ENCODE measurements at regions not wholly inside any gene's neighbourhood (a gene's known extent, or its start where the extent isn't known, plus 50 kb on each side); places are given as distances from the start of the nearest gene placed in this dataset.
"Not testable (repeated sequence)": the region's sequence is repeated elsewhere in the genome, so short reads cannot be mapped to it uniquely, and the experiment has no call there.

DNA sequence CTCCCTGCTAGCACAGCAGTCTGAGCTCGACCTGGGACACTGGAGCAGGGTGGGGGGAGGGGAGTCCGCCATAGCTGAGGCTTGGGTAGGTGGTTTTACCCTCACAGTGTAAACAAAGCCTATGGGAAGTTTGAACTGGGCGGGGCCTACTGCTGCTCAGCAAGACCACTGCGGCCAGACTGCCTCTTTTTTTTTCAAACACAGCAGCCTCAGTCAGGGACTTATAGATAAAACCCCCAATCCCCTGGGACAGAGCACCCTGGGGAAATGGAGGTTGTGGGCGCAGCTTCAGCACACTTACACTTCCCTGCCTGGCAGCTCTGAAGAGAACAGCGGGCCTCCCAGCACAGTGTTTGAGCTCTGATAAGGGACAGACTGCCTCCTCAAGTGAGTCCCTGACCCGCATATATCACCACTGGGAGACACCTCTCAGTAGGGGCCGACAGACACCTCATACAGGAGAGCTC, 151.1 kb upstream of the APC start:
- TF ChIP-seq, protein P1, sequence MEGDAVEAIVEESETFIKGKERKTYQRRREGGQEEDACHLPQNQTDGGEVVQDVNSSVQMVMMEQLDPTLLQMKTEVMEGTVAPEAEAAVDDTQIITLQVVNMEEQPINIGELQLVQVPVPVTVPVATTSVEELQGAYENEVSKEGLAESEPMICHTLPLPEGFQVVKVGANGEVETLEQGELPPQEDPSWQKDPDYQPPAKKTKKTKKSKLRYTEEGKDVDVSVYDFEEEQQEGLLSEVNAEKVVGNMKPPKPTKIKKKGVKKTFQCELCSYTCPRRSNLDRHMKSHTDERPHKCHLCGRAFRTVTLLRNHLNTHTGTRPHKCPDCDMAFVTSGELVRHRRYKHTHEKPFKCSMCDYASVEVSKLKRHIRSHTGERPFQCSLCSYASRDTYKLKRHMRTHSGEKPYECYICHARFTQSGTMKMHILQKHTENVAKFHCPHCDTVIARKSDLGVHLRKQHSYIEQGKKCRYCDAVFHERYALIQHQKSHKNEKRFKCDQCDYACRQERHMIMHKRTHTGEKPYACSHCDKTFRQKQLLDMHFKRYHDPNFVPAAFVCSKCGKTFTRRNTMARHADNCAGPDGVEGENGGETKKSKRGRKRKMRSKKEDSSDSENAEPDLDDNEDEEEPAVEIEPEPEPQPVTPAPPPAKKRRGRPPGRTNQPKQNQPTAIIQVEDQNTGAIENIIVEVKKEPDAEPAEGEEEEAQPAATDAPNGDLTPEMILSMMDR (IDR thresholded peaks at IDR 0.05), result no peak
- H3K27ac ChIP-seq, result no peak overlapping the region
- whole genome bisulfite sequencing, 3 donors, result 71 to 84% (median 82%) methylated on average over 8 of the region's 8 CpGs
- no peaks in the 10 kb centered on the region for H3K4me1 ChIP-seq
- H3K27me3 ChIP-seq (ENCODE audit: insufficient read depth in 3 of 3, low read length in 2 of 3), result no peaks in the 10 kb centered on the region
- DNase-seq (no peak), ATAC-seq (no peak)
- no peak overlapping the region for H3K4me3 ChIP-seq
- intact Hi-C loops (cut with DNase I), result no loop called here
- H3K9me3 ChIP-seq, result no peaks in the 10 kb centered on the region
- H3K36me3 ChIP-seq (ENCODE audit: insufficient read depth in 1 of 2, low read depth in 1 of 2), result no peaks in the 10 kb centered on the region

DNA sequence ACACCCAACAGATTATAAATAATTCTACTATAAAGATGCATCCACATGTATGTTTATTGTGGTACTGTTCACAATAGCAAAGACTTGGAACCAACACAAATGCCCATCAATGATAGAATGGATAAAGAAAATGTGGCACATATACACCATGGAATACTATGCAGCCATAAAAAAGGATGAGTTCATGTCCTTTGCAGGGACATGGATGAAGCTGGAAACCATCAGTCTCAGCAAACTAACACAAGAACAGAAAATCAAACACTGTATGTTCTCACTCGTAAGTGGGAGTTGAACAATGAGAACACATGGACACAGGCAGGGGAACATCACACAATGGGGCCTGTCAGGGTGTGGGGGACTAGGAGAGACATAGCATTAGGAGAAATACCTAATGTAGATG, 146.8 kb upstream of the APC start:
- DNase-seq; H3K27ac ChIP-seq; H3K36me3 ChIP-seq (ENCODE audit: insufficient read depth in 1 of 2, low read depth in 1 of 2); H3K4me1 ChIP-seq; ATAC-seq; H3K27me3 ChIP-seq (ENCODE audit: insufficient read depth in 3 of 3, low read length in 2 of 3); H3K9me3 ChIP-seq; H3K4me3 ChIP-seq; intact Hi-C loops (cut with DNase I): not testable (repeated sequence)
- 95 to 98% (median 97%) methylated on average over 1 of the region's 1 CpG for WGBS, 3 donors

DNA sequence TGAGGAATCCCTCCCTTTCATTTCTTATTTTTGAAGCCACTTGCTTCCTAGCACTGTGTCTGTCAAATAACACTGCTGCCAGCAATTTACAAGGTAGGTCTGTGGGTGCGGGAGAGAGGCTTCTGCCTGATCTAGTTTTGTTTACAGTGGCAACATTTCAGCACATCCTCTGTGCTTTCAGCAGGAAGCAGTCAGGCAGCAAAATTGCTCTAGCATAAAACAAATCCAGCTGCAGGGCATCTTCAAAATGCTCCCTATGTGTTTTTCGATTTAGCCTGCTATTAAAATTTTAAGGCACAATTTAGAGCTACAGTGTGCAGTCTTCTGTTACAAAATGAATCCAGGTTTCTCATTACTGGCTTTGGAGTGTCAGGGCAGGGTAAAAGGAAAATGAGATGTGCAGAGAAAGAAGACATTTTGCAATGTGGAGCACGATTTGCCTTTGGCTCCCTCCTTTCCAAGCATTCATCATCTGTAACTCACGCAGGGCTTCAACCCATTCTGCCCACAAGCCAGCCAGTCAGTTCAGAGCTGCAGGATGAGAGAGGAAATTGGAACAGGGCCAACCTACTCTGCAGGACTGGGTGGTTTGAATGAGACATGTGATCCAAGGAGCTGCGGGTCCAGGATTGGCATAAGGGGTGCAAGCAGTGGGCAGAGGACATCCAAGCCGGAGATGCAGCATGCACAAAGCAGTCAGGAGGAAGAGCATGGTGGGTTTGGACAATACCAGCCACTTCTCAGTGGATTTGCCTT, 143.4 kb upstream of the APC start:
- Histone ChIP-seq H3K4me3 (no peak overlapping the region), H3K27me3 (ENCODE audit: insufficient read depth in 3 of 3, low read length in 2 of 3) (no peaks in the 10 kb centered on the region), H3K4me1 (no peaks in the 10 kb centered on the region), H3K36me3 (ENCODE audit: insufficient read depth in 1 of 2, low read depth in 1 of 2) (no peaks in the 10 kb centered on the region), H3K9me3 (no peaks in the 10 kb centered on the region), H3K27ac (no peak overlapping the region)
- TF ChIP-seq, protein P1 (IDR thresholded peaks at IDR 0.05), result no peak
- DNase-seq (no peak), ATAC-seq (no peak)
- WGBS, 3 donors, result 24 to 41% (median 33%) methylated on average over 6 of the region's 6 CpGs
- intact Hi-C loops (cut with DNase I), result no loop called here

DNA sequence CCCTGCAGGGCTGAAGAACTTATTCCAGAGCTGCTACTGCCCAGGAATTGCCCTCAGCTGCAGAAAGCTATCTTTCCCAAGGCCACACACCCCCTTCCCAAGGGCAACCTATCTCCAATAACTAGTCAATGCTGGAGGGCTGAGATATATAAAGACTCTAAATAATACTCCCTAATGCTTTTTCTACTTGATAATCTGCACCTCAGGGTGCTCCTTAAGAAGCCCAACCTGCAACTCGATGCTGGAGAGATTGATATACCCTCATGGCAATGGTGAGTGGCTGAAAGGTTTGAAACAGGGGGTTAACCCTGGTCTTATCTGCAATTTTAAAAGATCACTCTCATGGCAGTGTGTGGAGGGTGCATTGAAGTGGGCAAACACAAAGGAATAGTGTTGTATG, 142.7 kb upstream of the APC start:
- DNase-seq, result no peak
- H3K36me3 ChIP-seq (ENCODE audit: insufficient read depth in 1 of 2, low read depth in 1 of 2), result no peaks in the 10 kb centered on the region
- no peak overlapping the region for H3K27ac ChIP-seq
- ATAC-seq, result no peak
- TF ChIP-seq, protein P1 (IDR thresholded peaks at IDR 0.05), result no peak
- H3K27me3 ChIP-seq (ENCODE audit: insufficient read depth in 3 of 3, low read length in 2 of 3), result no peaks in the 10 kb centered on the region
- intact Hi-C loops (cut with DNase I), result no loop called here
- WGBS, 3 donors, result 78 to 85% (median 79%) methylated on average over 1 of the region's 1 CpG
- H3K4me1 ChIP-seq, result no peaks in the 10 kb centered on the region
- H3K9me3 ChIP-seq, result no peaks in the 10 kb centered on the region
- H3K4me3 ChIP-seq, result no peak overlapping the region

DNA sequence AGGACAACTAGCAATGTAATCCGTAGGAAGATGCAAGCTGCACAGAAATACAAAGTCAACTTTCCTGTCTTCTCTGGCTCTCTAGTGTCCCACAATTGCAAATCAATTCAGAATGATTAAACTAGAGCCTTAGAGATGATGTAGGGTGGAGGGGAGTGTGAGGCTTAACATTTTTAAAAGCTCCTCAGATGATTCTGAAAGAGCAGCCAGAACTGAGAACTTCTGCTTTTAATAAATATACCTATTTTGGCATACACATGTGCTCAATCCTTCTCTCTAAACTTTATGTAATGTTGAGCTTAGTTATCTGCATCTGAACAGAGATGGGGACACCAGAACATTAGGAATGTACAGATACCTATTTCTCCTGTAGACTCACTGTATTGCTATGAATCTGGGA, 139.9 kb upstream of the APC start:
- Histone ChIP-seq H3K27me3 (ENCODE audit: insufficient read depth in 3 of 3, low read length in 2 of 3) (no peaks in the 10 kb centered on the region), H3K4me1 (no peaks in the 10 kb centered on the region), H3K36me3 (ENCODE audit: insufficient read depth in 1 of 2, low read depth in 1 of 2) (no peaks in the 10 kb centered on the region), H3K9me3 (no peaks in the 10 kb centered on the region), H3K4me3 (no peak overlapping the region), H3K27ac (no peak overlapping the region)
- intact Hi-C loops (cut with DNase I), result no loop called here
- ATAC-seq (no peak), DNase-seq (no peak)
- WGBS, 3 donors, result 73 to 93% (median 87%) methylated on average over 1 of the region's 1 CpG
- TF ChIP-seq, protein P1 (IDR thresholded peaks at IDR 0.05), result no peak

DNA sequence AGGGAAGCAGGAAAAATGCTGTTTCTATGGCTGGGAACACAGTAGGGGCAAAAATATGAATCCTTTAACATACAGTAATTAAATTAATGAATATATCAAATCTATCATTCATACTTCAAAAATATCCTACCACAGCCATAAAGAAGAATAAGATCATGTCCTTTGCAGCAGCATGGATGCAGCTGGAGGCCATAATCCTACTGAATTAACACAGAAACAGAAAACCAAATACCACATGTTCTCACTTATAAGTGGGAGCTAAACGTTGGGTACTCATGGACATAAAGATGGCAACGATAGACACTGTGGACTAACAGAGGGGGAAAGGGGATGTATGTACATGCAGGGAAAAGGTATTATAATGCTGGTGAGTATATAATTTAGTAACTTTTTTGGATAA, 137.2 kb upstream of the APC start:
- H3K4me3 ChIP-seq; DNase-seq; intact Hi-C loops (cut with DNase I); H3K27ac ChIP-seq; ATAC-seq; H3K4me1 ChIP-seq; H3K27me3 ChIP-seq (ENCODE audit: insufficient read depth in 3 of 3, low read length in 2 of 3); H3K36me3 ChIP-seq (ENCODE audit: insufficient read depth in 1 of 2, low read depth in 1 of 2); H3K9me3 ChIP-seq: not testable (repeated sequence)
- WGBS, 3 donors, result 8 to 27% (median 16%) methylated on average over 2 of the region's 2 CpGs
